GM12878 (cell line): ENCODE measurements at regions not wholly inside any gene's neighbourhood (a gene's known extent, or its start where the extent isn't known, plus 50 kb on each side); places are given as distances from the start of the nearest gene placed in this dataset.

Source experiments
- ATAC-seq: fragments of 200-7000 bp; cut with Tn5 transposase; 3 replicates; pipeline ENCODE4 v1.9.1; 2020; ENCODE audit warnings: mild to moderate bottlenecking, moderate library complexity
- BruUV-seq: library from RNA; stranded (reverse); fragments of 400-500 nt; replicated peaks from 2 replicates; lab custom pipeline; 2021; lab: Mats Ljungman, UMichigan
- CTCF ChIA-PET: fragments of 300-600 bp; sonication (Branson Sonifier 250); formaldehyde crosslinking; extraction: SDS; loops from one replicate; lab custom pipeline; 2021; ENCODE audit warnings: inconsistent platforms; lab: Yijun Ruan, JAX
- POLR2A ChIA-PET: fragments of 350-600 bp; formaldehyde crosslinking; extraction: SDS; loops from one replicate; lab custom pipeline; 2021; ENCODE audit warnings: inconsistent platforms; lab: Charles Lee
- RAD21 ChIA-PET: fragments of 300-600 bp; sonication (Branson Sonifier 250); formaldehyde crosslinking; loops from one replicate; lab custom pipeline; 2023; ENCODE audit warnings: antibody characterized with exemption; ENCODE audit not compliant: unreplicated experiment; lab: Charles Lee
- SMC1A ChIA-PET: fragments of 300-600 bp; sonication (Branson Sonifier 250); formaldehyde crosslinking; loops from one replicate; lab custom pipeline; 2023; ENCODE audit not compliant: unreplicated experiment, uncharacterized antibody; lab: Charles Lee
- DNase-seq: peaks from one replicate; pipeline ENCODE4 v3.0.0-alpha.2; 2011; ENCODE audit warnings: low read depth, low spot score
- FAIRE-seq: peaks from 3 replicates; lab custom pipeline; 2011; peaks lifted over from hg19 to GRCh38; lab: Jason Lieb, UNC
- H2AFZ ChIP-seq: 2 replicates; pipeline ENCODE4 v1.6.0; 2011; ENCODE audit warnings: low read depth, low read length, control low read depth; ENCODE audit not compliant: control insufficient read depth
- H3K27ac ChIP-seq: 2 replicates; pipeline ENCODE4 v1.5.1; 2011; ENCODE audit warnings: control low read depth; ENCODE audit not compliant: control insufficient read depth, insufficient read depth
- H3K27me3 ChIP-seq, 2 experiments: replicated peaks in 1 of 2; 2 replicates each; pipeline versions ENCODE4 v1.6.0 to v1.6.1; 2011; ENCODE audit warnings: low read length in 1 of 2; ENCODE audit not compliant: control insufficient read depth in 2 of 2, insufficient read depth in 2 of 2
- H3K36me3 ChIP-seq, 2 experiments: 2 replicates each; pipeline ENCODE4 v1.5.1; 2011; ENCODE audit warnings: low read length in 1 of 2; ENCODE audit not compliant: control insufficient read depth in 2 of 2, insufficient read depth in 2 of 2
- H3K4me1 ChIP-seq: 2 replicates; pipeline ENCODE4 v1.6.1; 2011; ENCODE audit warnings: mild to moderate bottlenecking, low read length, moderate library complexity, mixed read lengths; ENCODE audit not compliant: control insufficient read depth, insufficient read depth
- H3K4me2 ChIP-seq: 2 replicates; pipeline ENCODE4 v1.6.0; 2011; ENCODE audit warnings: control low read depth; ENCODE audit not compliant: control insufficient read depth, insufficient read depth
- H3K4me3 ChIP-seq: fragments of 200-600 bp; sonication (generic); 2 replicates; pipeline ENCODE4 v1.5.1; 2016
- H3K79me2 ChIP-seq: 2 replicates; pipeline ENCODE4 v1.6.0; 2011; ENCODE audit warnings: low read length; ENCODE audit not compliant: control insufficient read depth, insufficient read depth
- H3K9ac ChIP-seq: 2 replicates; pipeline ENCODE4 v1.8.0; 2011; ENCODE audit warnings: low read length, control low read depth, mixed read lengths; ENCODE audit not compliant: control insufficient read depth, insufficient read depth
- H3K9me3 ChIP-seq: replicated peaks from 3 replicates; pipeline ENCODE4 v1.5.1; 2011; ENCODE audit warnings: mild to moderate bottlenecking, low read length; ENCODE audit not compliant: control insufficient read depth, insufficient read depth
- H4K20me1 ChIP-seq: 2 replicates; pipeline ENCODE4 v1.6.0; 2011; ENCODE audit not compliant: control insufficient read depth, insufficient read depth
- BACH1 ChIP-seq: fragments of 450-650 bp; IDR thresholded peaks from 2 replicates; pipeline ENCODE4 v1.6.1; 2017; ENCODE audit warnings: mild to moderate bottlenecking, borderline replicate concordance
- CREM ChIP-seq: IDR thresholded peaks from 2 replicates; pipeline ENCODE4 v1.6.1; 2014; ENCODE audit warnings: antibody characterized with exemption, low read depth
- JUNB ChIP-seq: IDR thresholded peaks from 2 replicates; pipeline ENCODE4 v1.6.1; 2016; ENCODE audit warnings: antibody characterized with exemption, mild to moderate bottlenecking
- KDM1A ChIP-seq: fragments of 200-600 bp; sonication (generic); IDR thresholded peaks from 2 replicates; pipeline ENCODE4 v1.6.1; 2016; ENCODE audit warnings: borderline replicate concordance
- NFIC ChIP-seq: IDR thresholded peaks from 2 replicates; pipeline ENCODE4 v1.6.1; 2012; ENCODE audit warnings: low read depth, mild to moderate bottlenecking, inconsistent platforms, low read length, moderate library complexity
- NFXL1 ChIP-seq: fragments of 450-650 bp; IDR thresholded peaks from 2 replicates; pipeline ENCODE4 v1.6.1; 2017; ENCODE audit warnings: antibody characterized with exemption, mild to moderate bottlenecking, borderline replicate concordance
- NR2C1 ChIP-seq: fragments of 450-650 bp; IDR thresholded peaks from 2 replicates; pipeline ENCODE4 v1.6.1; 2017; ENCODE audit warnings: antibody characterized with exemption, mild to moderate bottlenecking, moderate library complexity
- PAX5 ChIP-seq: IDR thresholded peaks from 2 replicates; pipeline ENCODE4 v1.6.1; 2011; ENCODE audit warnings: low read depth, low read length, borderline replicate concordance
- POLR2A ChIP-seq: IDR thresholded peaks from 2 replicates; pipeline ENCODE4 v1.6.1; 2011; ENCODE audit warnings: low read depth, mild to moderate bottlenecking, low read length
- RAD51 ChIP-seq: fragments of 450-650 bp; IDR thresholded peaks from 2 replicates; pipeline ENCODE4 v1.6.1; 2016; ENCODE audit warnings: moderate library complexity, mild to moderate bottlenecking, inconsistent platforms
- REST ChIP-seq: IDR thresholded peaks from 2 replicates; pipeline ENCODE4 v1.6.1; 2012; ENCODE audit warnings: mild to moderate bottlenecking, low read depth, low read length
- SIX5 ChIP-seq: IDR thresholded peaks from 2 replicates; pipeline ENCODE4 v1.6.1; 2011; ENCODE audit warnings: mild to moderate bottlenecking, low read depth, low read length, moderate library complexity; ENCODE audit not compliant: severe bottlenecking
- SMARCA5 ChIP-seq: fragments of 450-650 bp; IDR thresholded peaks from 2 replicates; pipeline ENCODE4 v1.6.1; 2017; ENCODE audit warnings: mild to moderate bottlenecking
- TBL1XR1 ChIP-seq: IDR thresholded peaks from 2 replicates; pipeline ENCODE4 v1.6.1; 2012; ENCODE audit warnings: low read depth, low read length, improper control_type of control experiment
- TCF3 ChIP-seq: IDR thresholded peaks from 2 replicates; pipeline ENCODE4 v1.6.1; 2012; ENCODE audit warnings: low read depth, mild to moderate bottlenecking, low read length, borderline replicate concordance; ENCODE audit not compliant: insufficient read depth
- WRNIP1 ChIP-seq: IDR thresholded peaks from 2 replicates; pipeline ENCODE4 v1.6.1; 2011; ENCODE audit warnings: low read depth, low read length, improper control_type of control experiment, borderline replicate concordance
- ZBTB33 ChIP-seq: fragments of 450-650 bp; IDR thresholded peaks from 2 replicates; pipeline ENCODE4 v1.6.1; 2017; ENCODE audit warnings: mild to moderate bottlenecking
- ZBTB4 ChIP-seq: fragments of 450-650 bp; formaldehyde crosslinking; IDR thresholded peaks from 2 replicates; pipeline ENCODE4 v1.4.0; 2022; ENCODE audit warnings: mild to moderate bottlenecking, moderate library complexity
- ZNF274 ChIP-seq: IDR thresholded peaks from one replicate; pipeline ENCODE4 v1.8.0; 2011; ENCODE audit not compliant: insufficient read length, insufficient read depth
- ZZZ3 ChIP-seq: IDR thresholded peaks from 2 replicates; pipeline ENCODE4 v1.6.1; 2011; ENCODE audit warnings: low read depth; ENCODE audit not compliant: control insufficient read depth, insufficient read length
- WGBS: methylation state at CpG from one replicate; pipeline ENCODE4 v1.1.6; 2016; ENCODE audit warnings: low lambda C conversion rate; ENCODE audit not compliant: insufficient replicate concordance, insufficient coverage; ENCODE audit errors: missing lambda C conversion rate; 5-methylcytosine and 5-hydroxymethylcytosine counted together
- in situ Hi-C: fragments of 300-500 bp; cut with MboI; formaldehyde crosslinking; loops from 9 replicates; pipeline ENCODE4 v1.14.3; 2018; ENCODE audit warnings: mixed read lengths
- intact Hi-C: fragments of 100-400 bp; cut with micrococcal nuclease; formaldehyde crosslinking; loops from one replicate; pipeline ENCODE4 v1.14.2; 2022; ENCODE audit not compliant: unreplicated experiment

GRCh38 chr15:96916750-96917149 is 586.2 kb downstream of the NR2F2 start:
- no peak overlapping the region for H3K4me2 ChIP-seq
- ChIA-PET SMC1A (no interaction called here), POLR2A (no interaction called here), RAD21 (no interaction called here), CTCF (no interaction called here)
- no peak overlapping the region for H2AFZ ChIP-seq
- H4K20me1 ChIP-seq = no peaks in the 10 kb centered on the region
- no peaks in the 10 kb centered on the region for H3K4me1 ChIP-seq
- H3K9ac ChIP-seq = no peak overlapping the region
- no peak for TF ChIP-seq ZBTB33
- TF ChIP-seq ZNF274 = no peak
- no peak for TF ChIP-seq NFXL1
- no peak for TF ChIP-seq BACH1
- TF ChIP-seq NFIC = no peak
- TF ChIP-seq REST = no peak
- no peak for TF ChIP-seq TBL1XR1
- no peak for TF ChIP-seq RAD51
- no peak for TF ChIP-seq WRNIP1
- no peak for TF ChIP-seq JUNB
- no peak for TF ChIP-seq CREM
- no peak for TF ChIP-seq SIX5
- no peak for TF ChIP-seq NR2C1
- no peak for TF ChIP-seq PAX5
- TF ChIP-seq ZBTB4 = no peak
- TF ChIP-seq KDM1A = no peak
- no peak for TF ChIP-seq POLR2A
- no peak for TF ChIP-seq TCF3
- TF ChIP-seq SMARCA5 = no peak
- TF ChIP-seq ZZZ3 = no peak
- no peaks in the 10 kb centered on the region for H3K36me3 ChIP-seq
- H3K27me3 ChIP-seq = no peaks in the 10 kb centered on the region
- in situ Hi-C loops = no loop called here
- 0% methylated on average over 2 of the region's 2 CpGs for WGBS
- H3K27ac ChIP-seq = no peak overlapping the region
- no peak for DNase-seq
- intact Hi-C loops = no loop called here
- no TSS peak for BruUV-seq
- no peak for FAIRE-seq
- H3K79me2 ChIP-seq = no peaks in the 10 kb centered on the region
- ATAC-seq = no peak
- no peaks in the 10 kb centered on the region for H3K9me3 ChIP-seq
- no peak overlapping the region for H3K4me3 ChIP-seq
